ENCODE measurements at regions not wholly inside any gene's neighbourhood (a gene's known extent, or its start where the extent isn't known, plus 50 kb on each side); places are given as distances from the start of the nearest gene placed in this dataset.

DNA sequence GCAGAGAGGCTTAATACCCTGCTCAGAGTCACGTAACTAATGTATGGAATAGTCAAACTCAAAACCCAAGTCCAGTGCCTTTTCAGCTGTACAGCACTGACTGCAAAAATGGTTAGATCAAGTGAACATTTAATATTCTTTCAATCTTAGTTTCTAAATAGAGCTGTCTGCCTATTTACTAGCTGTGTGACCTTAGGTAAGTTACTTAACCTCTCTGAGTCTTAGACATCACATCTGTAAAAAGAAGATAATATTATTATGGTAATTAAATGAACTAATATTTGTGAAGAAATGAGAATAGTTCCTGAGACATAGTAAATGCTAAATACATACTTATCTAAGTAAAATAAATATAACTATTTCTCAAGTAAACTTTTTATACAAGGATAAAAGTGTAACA, 235.5 kb downstream of the SAMD5 start:
- H3K27me3 Mint-ChIP-seq (ENCODE audit: low read depth), result no peaks in the 10 kb centered on the region
- POLR2A ChIA-PET, result no interaction called here
- CTCF ChIA-PET, result no interaction called here
- no peak overlapping the region for H3K4me3 Mint-ChIP-seq
- H3K27ac Mint-ChIP-seq, result no peak overlapping the region
- no peaks in the 10 kb centered on the region for H3K9me3 Mint-ChIP-seq
- H3K36me3 Mint-ChIP-seq, result no peaks in the 10 kb centered on the region
- no peak for TF ChIP-seq ESRRA (CRISPR knock-in tag; IDR thresholded peaks at IDR 0.05; ENCODE audit: borderline replicate concordance)
- TF ChIP-seq GRHL2 (CRISPR knock-in tag; IDR thresholded peaks at IDR 0.05; ENCODE audit: insufficient replicate concordance, severe bottlenecking), result no peak
- TF ChIP-seq ETV6 (CRISPR knock-in tag; IDR thresholded peaks at IDR 0.05), result no peak
- TF ChIP-seq, protein P1, sequence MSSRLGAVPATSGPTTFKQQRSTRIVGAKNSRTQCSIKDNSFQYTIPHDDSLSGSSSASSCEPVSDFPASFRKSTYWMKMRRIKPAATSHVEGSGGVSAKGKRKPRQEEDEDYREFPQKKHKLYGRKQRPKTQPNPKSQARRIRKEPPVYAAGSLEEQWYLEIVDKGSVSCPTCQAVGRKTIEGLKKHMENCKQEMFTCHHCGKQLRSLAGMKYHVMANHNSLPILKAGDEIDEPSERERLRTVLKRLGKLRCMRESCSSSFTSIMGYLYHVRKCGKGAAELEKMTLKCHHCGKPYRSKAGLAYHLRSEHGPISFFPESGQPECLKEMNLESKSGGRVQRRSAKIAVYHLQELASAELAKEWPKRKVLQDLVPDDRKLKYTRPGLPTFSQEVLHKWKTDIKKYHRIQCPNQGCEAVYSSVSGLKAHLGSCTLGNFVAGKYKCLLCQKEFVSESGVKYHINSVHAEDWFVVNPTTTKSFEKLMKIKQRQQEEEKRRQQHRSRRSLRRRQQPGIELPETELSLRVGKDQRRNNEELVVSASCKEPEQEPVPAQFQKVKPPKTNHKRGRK (CRISPR knock-in tag; IDR thresholded peaks at IDR 0.05; ENCODE audit: borderline replicate concordance), result no peak
- TF ChIP-seq NR2C2 (CRISPR knock-in tag; IDR thresholded peaks at IDR 0.05), result no peak
- TF ChIP-seq, protein P2, sequence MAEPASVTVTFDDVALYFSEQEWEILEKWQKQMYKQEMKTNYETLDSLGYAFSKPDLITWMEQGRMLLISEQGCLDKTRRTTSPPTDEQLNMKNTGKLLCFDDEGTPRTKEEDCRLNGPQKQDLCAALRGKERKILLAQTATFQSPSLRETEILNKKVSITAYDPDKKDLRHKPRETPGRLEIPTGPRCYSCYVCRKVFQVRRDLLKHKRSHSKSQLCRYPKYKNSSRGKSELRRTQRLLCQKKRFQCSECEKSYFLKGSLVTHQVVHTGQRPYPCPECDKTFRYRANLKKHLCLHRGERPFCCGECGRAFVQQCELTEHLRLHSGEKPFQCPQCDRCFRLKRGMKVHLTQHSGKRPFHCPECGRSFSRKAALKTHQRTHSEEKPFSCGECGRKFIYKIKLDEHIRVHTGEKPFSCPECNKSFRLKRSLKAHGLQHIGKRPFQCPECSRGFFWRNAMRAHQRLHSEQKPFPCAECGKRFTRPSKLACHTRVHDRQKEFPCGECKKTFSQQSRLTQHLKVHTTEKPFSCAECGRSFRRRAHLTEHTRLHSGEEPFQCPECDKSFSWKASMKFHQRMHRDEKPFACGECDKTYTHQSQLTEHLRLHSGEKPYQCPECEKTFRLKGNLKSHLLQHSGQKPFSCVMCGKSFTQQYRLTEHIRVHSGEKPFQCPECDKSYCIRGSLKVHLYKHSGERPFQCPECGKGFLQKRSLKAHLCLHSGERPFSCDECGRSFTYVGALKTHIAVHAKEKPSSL (CRISPR knock-in tag; conservative IDR thresholded peaks at IDR 0.05), result no peak
- TF ChIP-seq FOXJ3 (CRISPR knock-in tag; IDR thresholded peaks at IDR 0.05; ENCODE audit: borderline replicate concordance), result no peak
- TF ChIP-seq, protein P3, sequence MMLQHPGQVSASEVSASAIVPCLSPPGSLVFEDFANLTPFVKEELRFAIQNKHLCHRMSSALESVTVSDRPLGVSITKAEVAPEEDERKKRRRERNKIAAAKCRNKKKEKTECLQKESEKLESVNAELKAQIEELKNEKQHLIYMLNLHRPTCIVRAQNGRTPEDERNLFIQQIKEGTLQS (CRISPR knock-in tag; conservative IDR thresholded peaks at IDR 0.05), result no peak
- no peak for TF ChIP-seq RELA (CRISPR knock-in tag; IDR thresholded peaks at IDR 0.05; ENCODE audit: borderline replicate concordance)
- TF ChIP-seq, protein P4, sequence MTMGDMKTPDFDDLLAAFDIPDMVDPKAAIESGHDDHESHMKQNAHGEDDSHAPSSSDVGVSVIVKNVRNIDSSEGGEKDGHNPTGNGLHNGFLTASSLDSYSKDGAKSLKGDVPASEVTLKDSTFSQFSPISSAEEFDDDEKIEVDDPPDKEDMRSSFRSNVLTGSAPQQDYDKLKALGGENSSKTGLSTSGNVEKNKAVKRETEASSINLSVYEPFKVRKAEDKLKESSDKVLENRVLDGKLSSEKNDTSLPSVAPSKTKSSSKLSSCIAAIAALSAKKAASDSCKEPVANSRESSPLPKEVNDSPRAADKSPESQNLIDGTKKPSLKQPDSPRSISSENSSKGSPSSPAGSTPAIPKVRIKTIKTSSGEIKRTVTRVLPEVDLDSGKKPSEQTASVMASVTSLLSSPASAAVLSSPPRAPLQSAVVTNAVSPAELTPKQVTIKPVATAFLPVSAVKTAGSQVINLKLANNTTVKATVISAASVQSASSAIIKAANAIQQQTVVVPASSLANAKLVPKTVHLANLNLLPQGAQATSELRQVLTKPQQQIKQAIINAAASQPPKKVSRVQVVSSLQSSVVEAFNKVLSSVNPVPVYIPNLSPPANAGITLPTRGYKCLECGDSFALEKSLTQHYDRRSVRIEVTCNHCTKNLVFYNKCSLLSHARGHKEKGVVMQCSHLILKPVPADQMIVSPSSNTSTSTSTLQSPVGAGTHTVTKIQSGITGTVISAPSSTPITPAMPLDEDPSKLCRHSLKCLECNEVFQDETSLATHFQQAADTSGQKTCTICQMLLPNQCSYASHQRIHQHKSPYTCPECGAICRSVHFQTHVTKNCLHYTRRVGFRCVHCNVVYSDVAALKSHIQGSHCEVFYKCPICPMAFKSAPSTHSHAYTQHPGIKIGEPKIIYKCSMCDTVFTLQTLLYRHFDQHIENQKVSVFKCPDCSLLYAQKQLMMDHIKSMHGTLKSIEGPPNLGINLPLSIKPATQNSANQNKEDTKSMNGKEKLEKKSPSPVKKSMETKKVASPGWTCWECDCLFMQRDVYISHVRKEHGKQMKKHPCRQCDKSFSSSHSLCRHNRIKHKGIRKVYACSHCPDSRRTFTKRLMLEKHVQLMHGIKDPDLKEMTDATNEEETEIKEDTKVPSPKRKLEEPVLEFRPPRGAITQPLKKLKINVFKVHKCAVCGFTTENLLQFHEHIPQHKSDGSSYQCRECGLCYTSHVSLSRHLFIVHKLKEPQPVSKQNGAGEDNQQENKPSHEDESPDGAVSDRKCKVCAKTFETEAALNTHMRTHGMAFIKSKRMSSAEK (CRISPR knock-in tag; IDR thresholded peaks at IDR 0.05; ENCODE audit: borderline replicate concordance), result no peak
- peaks cover 10% of the 10 kb centered on the region for H3K4me1 Mint-ChIP-seq
- DNase-seq (ENCODE audit: low spot score) (no peak), ATAC-seq (no peak)

DNA sequence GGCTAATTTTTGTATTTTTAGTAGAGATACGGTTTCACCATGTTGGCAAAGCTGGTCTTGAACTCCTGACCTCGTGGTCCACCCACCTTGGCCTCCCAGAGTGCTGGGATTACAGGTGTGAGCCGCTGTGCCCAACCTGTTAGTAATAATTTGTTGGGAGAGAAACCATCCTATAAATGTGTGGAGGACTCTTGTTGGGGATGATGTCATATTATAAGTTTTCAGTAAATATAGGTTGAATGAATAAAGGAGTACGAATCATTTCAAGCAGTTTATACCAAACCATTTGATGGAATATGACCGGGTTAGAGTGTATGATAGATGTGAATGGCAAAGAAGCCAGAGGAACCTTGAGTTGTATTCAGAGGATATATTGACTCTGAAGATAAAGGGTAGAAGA, 240.8 kb downstream of the SAMD5 start:
- no peaks in the 10 kb centered on the region for H3K27me3 Mint-ChIP-seq (ENCODE audit: low read depth)
- ATAC-seq (no peak), DNase-seq (ENCODE audit: low spot score) (no peak)
- ChIA-PET CTCF (no interaction called here), POLR2A (no interaction called here)
- H3K4me1 Mint-ChIP-seq, result no peaks in the 10 kb centered on the region
- no peak overlapping the region for H3K4me3 Mint-ChIP-seq
- H3K9me3 Mint-ChIP-seq, result no peaks in the 10 kb centered on the region
- no peaks in the 10 kb centered on the region for H3K36me3 Mint-ChIP-seq
- H3K27ac Mint-ChIP-seq, result no peak overlapping the region
- TF ChIP-seq, protein P3 (CRISPR knock-in tag; conservative IDR thresholded peaks at IDR 0.05), result no peak
- TF ChIP-seq, protein P5, sequence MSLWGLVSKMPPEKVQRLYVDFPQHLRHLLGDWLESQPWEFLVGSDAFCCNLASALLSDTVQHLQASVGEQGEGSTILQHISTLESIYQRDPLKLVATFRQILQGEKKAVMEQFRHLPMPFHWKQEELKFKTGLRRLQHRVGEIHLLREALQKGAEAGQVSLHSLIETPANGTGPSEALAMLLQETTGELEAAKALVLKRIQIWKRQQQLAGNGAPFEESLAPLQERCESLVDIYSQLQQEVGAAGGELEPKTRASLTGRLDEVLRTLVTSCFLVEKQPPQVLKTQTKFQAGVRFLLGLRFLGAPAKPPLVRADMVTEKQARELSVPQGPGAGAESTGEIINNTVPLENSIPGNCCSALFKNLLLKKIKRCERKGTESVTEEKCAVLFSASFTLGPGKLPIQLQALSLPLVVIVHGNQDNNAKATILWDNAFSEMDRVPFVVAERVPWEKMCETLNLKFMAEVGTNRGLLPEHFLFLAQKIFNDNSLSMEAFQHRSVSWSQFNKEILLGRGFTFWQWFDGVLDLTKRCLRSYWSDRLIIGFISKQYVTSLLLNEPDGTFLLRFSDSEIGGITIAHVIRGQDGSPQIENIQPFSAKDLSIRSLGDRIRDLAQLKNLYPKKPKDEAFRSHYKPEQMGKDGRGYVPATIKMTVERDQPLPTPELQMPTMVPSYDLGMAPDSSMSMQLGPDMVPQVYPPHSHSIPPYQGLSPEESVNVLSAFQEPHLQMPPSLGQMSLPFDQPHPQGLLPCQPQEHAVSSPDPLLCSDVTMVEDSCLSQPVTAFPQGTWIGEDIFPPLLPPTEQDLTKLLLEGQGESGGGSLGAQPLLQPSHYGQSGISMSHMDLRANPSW (CRISPR knock-in tag; conservative IDR thresholded peaks at IDR 0.05; ENCODE audit: low read depth), result no peak
- no peak for TF ChIP-seq ETV6 (CRISPR knock-in tag; IDR thresholded peaks at IDR 0.05)
- no peak for TF ChIP-seq MYBL2 (CRISPR knock-in tag; IDR thresholded peaks at IDR 0.05)
- no peak for TF ChIP-seq FOXJ3 (CRISPR knock-in tag; IDR thresholded peaks at IDR 0.05; ENCODE audit: borderline replicate concordance)
- no peak for TF ChIP-seq ZNF317 (CRISPR knock-in tag; IDR thresholded peaks at IDR 0.05; ENCODE audit: borderline replicate concordance, low read depth)
- no peak for TF ChIP-seq GRHL2 (CRISPR knock-in tag; IDR thresholded peaks at IDR 0.05; ENCODE audit: insufficient replicate concordance, severe bottlenecking)
- TF ChIP-seq, protein P6, sequence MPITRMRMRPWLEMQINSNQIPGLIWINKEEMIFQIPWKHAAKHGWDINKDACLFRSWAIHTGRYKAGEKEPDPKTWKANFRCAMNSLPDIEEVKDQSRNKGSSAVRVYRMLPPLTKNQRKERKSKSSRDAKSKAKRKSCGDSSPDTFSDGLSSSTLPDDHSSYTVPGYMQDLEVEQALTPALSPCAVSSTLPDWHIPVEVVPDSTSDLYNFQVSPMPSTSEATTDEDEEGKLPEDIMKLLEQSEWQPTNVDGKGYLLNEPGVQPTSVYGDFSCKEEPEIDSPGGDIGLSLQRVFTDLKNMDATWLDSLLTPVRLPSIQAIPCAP (CRISPR knock-in tag; IDR thresholded peaks at IDR 0.05), result no peak
- TF ChIP-seq, protein P7, sequence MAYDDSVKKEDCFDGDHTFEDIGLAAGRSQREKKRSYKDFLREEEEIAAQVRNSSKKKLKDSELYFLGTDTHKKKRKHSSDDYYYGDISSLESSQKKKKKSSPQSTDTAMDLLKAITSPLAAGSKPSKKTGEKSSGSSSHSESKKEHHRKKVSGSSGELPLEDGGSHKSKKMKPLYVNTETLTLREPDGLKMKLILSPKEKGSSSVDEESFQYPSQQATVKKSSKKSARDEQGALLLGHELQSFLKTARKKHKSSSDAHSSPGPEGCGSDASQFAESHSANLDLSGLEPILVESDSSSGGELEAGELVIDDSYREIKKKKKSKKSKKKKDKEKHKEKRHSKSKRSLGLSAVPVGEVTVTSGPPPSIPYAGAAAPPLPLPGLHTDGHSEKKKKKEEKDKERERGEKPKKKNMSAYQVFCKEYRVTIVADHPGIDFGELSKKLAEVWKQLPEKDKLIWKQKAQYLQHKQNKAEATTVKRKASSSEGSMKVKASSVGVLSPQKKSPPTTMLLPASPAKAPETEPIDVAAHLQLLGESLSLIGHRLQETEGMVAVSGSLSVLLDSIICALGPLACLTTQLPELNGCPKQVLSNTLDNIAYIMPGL (CRISPR knock-in tag; IDR thresholded peaks at IDR 0.05), result no peak
- TF ChIP-seq PRRX2 (CRISPR knock-in tag; IDR thresholded peaks at IDR 0.05), result no peak
- TF ChIP-seq, protein P8, sequence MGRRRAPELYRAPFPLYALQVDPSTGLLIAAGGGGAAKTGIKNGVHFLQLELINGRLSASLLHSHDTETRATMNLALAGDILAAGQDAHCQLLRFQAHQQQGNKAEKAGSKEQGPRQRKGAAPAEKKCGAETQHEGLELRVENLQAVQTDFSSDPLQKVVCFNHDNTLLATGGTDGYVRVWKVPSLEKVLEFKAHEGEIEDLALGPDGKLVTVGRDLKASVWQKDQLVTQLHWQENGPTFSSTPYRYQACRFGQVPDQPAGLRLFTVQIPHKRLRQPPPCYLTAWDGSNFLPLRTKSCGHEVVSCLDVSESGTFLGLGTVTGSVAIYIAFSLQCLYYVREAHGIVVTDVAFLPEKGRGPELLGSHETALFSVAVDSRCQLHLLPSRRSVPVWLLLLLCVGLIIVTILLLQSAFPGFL (CRISPR knock-in tag; IDR thresholded peaks at IDR 0.05; ENCODE audit: borderline replicate concordance), result no peak
- no peak for TF ChIP-seq OVOL2 (CRISPR knock-in tag; IDR thresholded peaks at IDR 0.05; ENCODE audit: borderline replicate concordance)
